HG03066 (cell line): ENCODE measurements at regions not wholly inside any gene's neighbourhood (a gene's known extent, or its start where the extent isn't known, plus 50 kb on each side); places are given as distances from the start of the nearest gene placed in this dataset.
"Not testable (repeated sequence)": the region's sequence is repeated elsewhere in the genome, so short reads cannot be mapped to it uniquely, and the experiment has no call there.

Experiments
- ATAC-seq: cut with Tn5 transposase; IDR thresholded peaks from one replicate; pipeline ENCODE4 v1.9.1; 2021; ENCODE audit warnings: low read depth; ENCODE audit not compliant: unreplicated experiment

- ATAC-seq: no peak
These were observed 136.1 kb upstream of the MYO3A start for GRCh38 chr10:25797888-25798429.

- ATAC-seq: no peak
These were observed 129.5 kb upstream of the MYO3A start for GRCh38 chr10:25804505-25804904.

GRCh38 chr10:25805986-25806385 lies 128.0 kb upstream of the MYO3A start:
- ATAC-seq: no peak

- ATAC-seq: no peak
These were observed 125.7 kb upstream of the MYO3A start for GRCh38 chr10:25808372-25808771.

GRCh38 chr10:25811052-25811685 lies 122.9 kb upstream of the MYO3A start:
- ATAC-seq: no peak

- no peak for ATAC-seq
These were observed 120.5 kb upstream of the MYO3A start for GRCh38 chr10:25813511-25813910.

GRCh38 chr10:25815236-25815635 lies 118.8 kb upstream of the MYO3A start:
- no peak for ATAC-seq

GRCh38 chr10:25815999-25816768 lies 117.8 kb upstream of the MYO3A start:
- ATAC-seq: no peak

GRCh38 chr10:25817200-25817599 lies 116.8 kb upstream of the MYO3A start:
- no peak for ATAC-seq

- ATAC-seq: no peak
These were observed 115.3 kb upstream of the MYO3A start for GRCh38 chr10:25818751-25819150.

GRCh38 chr10:25820472-25820871 lies 113.6 kb upstream of the MYO3A start:
- no peak for ATAC-seq

GRCh38 chr10:25820874-25821273 lies 113.2 kb upstream of the MYO3A start:
- ATAC-seq: no peak

- no peak for ATAC-seq
These were observed 110.0 kb upstream of the MYO3A start for GRCh38 chr10:25824050-25824449.

- no peak for ATAC-seq
These were observed 105.6 kb upstream of the MYO3A start for GRCh38 chr10:25828475-25828874.

- no peak for ATAC-seq
These were observed 102.9 kb upstream of the MYO3A start for GRCh38 chr10:25831080-25831479.

- no peak for ATAC-seq
These were observed 94.3 kb upstream of the MYO3A start for GRCh38 chr10:25839683-25840082.

- not testable (repeated sequence) for ATAC-seq
These were observed 93.2 kb upstream of the MYO3A start for GRCh38 chr10:25840875-25841274.

- ATAC-seq: no peak
These were observed 91.9 kb upstream of the MYO3A start for GRCh38 chr10:25842146-25842545.

GRCh38 chr10:25843551-25844170 lies 90.4 kb upstream of the MYO3A start:
- ATAC-seq: no peak

- not testable (repeated sequence) for ATAC-seq
These were observed 89.3 kb upstream of the MYO3A start for GRCh38 chr10:25844716-25845115.

GRCh38 chr10:25849268-25849667 lies 84.8 kb upstream of the MYO3A start:
- no peak for ATAC-seq
